ENCODE measurements at regions not wholly inside any gene's neighbourhood (a gene's known extent, or its start where the extent isn't known, plus 50 kb on each side); places are given as distances from the start of the nearest gene placed in this dataset.
"Not testable (repeated sequence)": the region's sequence is repeated elsewhere in the genome, so short reads cannot be mapped to it uniquely, and the experiment has no call there.

DNA sequence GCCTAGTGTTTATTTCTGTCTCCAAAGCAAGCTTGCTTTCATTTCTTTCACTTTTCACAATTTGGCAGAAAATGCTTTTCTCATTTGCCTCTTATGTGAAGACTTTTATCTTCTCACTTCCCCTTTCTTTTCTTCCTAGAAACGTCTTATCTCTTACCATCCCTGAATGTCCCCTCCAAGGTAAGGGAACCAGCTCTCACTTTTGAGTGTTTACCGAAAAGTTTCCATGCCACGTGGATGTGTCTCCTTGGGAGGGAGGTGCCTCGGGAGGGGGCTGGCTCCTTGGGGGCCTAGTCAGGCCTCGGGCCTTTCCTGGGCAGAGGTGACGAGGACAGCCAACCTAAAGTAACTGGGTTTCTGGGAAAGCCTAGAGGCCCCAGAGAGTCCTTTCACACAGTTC lies 127.4 kb downstream of the CD24 start:
- DNase-seq, result no peak

DNA sequence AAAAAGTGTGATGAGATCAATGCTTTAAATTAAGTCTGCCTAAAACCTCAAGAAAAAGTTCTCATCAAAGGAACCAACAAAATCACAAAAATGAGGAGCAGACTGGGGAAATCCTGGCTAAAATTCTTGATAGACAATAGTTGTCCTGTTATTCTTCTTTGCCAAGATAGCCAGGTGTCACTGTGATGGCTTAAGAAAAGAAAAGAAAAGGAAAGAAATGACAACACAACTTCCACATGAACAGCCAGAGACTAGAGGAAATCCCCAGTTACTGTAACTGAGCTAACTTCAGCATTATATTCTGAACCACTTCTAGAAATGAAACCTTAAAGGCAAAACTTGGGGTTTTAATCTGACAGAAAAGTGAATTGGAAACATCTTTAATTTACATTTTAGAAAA lies 129.6 kb downstream of the CD24 start:
- DNase-seq, result no peak

DNA sequence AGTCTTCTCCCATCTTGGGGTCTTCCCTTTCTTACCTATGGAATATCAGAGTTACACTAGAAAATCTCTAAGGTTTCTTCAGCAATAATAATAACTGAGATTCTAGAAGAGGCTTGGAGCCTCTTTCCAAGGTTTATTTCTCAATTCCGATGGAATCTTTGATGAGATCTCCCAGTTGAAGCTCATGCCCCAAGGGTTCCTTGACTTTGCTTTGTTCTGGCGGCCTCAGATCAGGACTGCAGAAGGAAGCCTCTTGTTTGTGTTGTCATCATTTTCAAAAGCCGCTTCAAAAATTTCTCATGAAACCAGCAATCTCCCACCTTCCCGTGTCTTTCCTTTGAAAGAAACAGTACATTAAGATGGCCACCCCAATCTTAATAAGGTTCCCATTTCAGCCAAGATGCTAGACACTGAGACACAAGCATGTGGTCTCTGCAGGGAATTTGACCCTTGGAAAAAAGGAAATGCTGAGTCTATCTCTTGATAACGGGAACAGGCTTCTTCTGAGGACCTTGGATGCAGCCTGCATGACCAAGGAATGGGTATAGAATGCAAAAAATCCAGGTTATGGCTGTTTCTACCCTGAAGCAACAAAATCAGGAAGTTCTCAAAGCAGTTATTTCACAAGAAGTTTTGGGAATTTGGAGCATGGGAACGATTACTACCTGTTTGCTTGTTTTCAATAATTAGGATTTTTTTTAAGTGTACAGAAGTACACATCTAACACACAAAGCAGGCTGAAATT lies 141.6 kb downstream of the CD24 start:
- DNase-seq, result no peak

DNA sequence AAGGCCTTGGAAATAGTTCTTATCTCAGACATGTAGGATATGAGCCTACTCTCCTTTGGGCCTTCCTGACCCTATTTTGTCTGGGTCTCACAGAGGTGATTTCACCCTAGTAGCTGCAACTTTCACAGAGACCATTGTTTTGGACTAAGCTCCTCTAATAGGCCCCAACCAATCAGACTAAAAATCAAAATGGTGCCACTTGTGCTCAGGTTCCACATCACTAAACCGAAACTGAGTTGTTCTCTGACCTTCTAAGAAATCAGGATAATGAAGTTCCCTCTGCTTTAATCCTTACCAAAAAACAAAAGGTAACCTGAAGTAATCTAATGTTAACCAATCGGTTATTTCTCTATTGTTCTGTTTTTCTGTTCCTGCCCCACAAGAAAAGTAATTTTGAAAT lies 143.6 kb downstream of the CD24 start:
- DNase-seq, result no peak

DNA sequence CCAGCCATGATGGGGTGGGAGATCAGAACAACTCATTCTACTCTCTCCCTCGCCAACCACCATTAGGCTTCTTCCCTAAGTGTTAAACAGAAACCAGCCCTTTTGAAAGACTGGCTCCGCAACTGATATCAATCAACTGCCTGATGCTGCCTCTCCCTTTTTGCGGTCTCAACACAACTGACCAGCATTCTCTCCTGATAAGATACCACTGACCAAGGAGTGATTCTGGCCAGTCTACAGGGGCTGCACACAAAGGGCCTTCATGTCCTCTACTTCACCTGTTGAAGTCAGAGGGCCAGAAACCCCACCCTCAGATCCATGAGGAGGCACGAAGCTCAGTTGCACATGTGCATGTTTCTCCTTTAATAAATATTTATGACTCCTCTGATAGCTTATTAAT lies 145.1 kb downstream of the CD24 start:
- DNase-seq, result no peak

DNA sequence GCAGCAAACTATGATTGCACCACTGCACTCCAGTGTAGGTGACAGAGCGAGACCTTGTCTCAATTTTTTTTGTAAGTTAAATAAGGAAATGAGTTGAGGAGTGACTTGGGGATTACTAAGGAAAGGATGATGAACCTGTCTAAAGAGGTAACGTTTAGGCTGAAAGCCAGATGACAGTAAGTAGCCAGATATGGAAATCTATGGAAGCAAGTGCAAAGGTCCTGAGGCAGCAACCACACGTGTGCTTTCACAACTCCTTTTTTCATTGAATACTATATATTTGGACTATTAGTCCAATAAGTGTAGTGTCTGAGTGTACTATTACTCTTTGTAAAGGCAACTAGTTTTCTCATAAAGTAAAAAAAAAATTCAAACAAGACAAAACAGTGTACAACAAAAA lies 147.4 kb downstream of the CD24 start:
- no peak for DNase-seq

DNA sequence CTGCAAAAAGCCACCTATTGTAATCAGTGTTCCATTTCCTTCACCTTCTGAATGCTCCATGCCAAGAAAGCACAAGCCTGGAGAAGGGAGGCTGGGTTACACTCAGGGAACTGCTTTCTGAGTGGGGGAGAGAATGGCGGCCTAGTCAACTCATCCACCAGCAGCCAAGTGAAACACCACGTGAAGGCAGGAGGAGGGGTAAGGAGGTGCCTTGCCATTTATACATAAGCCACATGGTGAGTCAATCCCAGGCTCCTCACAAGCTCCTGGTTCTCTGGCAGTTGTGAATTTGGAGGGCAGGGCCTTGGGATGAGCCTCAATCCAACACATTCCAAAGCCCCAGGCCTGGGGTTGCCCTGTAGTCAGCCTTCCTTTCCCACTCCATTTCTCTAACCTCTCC lies 149.4 kb downstream of the CD24 start:
- DNase-seq, result no peak

DNA sequence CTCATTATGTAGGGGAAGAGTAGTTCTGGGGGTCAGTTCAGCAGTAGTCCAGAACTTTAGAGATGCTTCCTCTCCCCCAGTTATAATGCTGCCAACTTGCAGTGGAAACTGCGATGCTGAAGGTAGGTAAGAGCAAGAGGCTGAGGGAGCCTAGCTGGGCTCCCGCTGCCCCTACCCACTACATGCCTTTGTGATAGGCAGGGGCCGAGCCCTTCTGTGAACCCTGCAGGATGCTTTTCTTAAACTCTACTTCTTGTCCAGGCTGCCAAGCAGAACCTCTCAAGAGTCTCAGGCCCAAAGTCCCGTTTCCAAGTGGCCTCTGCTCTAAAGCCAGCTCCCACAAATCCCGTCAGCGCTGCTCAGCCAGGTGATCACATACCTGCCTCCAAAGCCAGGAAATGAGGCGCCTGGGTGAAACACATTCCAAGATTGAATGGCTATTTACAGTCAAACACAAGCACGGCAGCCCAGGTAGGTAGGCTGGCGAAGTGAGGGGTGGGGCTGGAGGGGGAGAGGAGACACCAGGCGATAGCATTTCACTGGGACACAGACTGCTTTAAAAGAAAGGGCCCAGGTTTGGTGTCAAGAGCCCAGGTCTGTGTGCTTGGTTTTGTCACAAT lies 150.7 kb downstream of the CD24 start:
- no peak for DNase-seq

DNA sequence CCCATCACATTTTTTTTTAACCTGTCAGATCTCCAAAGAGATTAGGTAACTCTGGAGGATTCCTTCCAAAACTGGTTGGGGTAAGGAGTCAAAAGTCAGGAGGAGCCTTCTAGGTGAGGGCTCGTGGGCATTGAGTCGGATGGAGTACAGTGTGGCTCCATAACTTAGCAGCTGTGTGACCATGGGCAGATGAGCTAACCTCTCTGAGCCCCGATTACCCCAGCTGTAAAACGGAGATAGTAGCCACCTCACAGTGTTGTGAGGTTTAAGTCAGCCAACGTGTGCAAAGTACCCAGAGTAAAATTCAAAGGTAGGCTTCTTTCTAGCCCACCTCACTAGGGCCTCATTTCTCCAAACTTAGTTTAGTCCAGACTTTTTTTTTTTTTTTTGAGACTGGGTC lies 151.5 kb downstream of the CD24 start:
- DNase-seq, result no peak

DNA sequence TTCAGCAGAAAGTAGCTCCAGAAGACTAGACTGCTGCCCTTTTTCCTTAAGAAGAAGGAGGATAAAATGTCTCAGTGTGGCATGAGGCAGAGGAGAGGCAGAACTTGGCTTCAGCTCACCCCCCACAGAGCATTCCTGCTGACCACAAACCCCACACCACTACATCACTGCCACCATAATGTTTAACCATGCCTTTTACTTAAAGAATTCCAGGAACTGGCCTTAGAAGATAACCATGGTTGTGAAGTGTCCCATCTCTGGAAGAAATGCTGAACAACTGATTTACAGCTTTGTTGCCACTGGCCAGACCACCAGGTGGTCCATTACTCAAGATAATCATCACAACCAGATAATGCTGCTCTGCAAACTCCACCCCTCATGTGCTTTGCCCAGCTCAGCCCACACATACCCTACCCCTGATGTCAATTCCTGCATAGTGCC lies 154.1 kb downstream of the CD24 start:
- DNase-seq, result no peak

DNA sequence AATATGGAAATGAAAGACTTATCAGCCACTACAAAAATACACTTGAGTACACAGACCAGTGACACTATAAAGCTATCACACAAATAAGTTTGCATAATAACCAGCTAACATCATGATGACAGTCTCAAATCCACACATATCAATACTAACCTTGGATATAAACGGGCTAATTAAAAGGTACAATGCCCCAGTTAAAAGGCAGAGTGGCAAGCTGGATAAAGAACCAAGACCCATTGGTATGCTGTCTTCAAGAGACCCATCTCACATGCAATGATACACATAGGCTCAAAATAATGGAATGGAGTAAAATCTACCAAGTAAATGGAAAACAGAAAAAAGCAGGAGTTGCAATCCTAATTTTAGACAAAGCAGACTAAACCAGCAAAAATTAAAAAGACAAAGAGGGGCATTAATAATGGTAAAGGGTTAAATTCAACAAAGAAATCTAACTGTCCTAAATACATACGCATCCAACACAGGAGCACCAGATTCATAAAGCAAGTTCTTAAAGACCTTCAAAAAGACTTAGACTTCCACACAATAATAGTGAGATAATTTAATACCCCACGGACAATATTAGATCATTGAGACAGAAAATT lies 163.3 kb downstream of the CD24 start:
- DNase-seq, result no peak

DNA sequence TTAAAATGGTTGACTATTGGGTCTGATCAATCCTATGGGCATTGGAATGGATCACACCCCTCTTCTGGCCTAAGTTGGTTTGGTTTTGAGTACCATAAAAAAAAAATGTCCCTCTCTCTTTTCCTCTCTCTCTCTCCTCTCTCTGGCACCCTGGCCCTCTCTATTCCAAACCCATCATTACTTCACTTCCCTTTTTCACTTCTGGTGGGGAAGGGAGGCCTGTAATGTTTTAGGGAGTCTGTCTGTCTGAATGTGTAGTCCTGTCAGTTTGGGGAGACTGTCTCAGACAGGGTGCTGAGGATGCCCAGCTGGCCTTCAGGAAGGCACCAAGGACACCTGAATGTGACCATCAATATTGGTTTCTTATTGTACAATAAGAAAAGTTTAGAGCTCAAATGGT lies 165.8 kb downstream of the CD24 start:
- DNase-seq, result no peak

DNA sequence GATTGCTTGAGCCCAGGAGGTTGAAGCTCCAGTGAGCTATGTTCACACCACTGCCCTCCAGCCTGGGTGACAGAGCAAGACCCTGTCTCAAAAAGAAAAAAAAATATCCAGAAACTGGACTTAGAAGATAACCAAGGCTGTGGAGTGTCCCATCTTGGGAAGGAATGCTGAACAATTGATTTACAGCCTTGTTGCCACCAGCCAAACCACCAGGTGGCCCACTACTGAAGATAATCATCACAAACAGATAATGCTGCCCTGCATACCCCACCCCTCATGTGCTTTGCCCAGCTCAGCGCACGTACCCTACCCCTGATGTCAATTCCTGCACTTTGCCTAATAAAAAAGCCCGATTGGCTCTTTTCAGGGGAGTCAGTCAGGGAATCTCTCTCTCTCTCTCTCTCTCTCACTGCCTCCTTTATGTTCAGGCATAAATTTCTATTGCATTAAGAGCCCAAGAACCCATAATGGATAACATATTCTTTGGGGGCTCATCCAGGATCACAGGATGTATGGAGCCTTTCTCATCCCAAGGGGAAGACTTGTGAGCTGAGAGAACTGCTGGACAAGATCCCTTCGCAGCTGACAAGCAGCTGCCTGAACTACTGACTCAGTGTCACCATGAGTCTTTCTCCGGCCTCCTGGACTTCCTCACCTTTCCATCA lies 166.4 kb downstream of the CD24 start:
- no peak for DNase-seq

DNA sequence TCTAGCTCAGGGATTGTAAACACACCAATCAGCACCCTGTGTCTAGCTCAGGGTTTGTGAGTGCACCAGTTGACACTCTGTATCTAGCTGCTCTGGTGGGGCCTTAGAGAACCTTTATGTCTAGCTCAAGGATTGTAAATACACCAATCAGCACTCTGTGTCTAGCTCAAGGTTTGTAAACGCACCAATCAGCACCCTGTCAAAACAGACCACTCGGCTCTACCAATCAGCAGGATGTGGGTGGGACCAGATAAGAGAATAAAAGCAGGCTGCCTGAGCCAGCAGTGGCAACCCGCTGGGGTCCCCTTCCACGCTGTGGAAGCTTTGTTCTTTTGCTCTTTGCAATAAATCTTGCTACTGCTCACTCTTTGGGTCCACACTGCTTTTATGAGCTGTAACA lies 168.3 kb downstream of the CD24 start:
- not testable (repeated sequence) for DNase-seq

DNA sequence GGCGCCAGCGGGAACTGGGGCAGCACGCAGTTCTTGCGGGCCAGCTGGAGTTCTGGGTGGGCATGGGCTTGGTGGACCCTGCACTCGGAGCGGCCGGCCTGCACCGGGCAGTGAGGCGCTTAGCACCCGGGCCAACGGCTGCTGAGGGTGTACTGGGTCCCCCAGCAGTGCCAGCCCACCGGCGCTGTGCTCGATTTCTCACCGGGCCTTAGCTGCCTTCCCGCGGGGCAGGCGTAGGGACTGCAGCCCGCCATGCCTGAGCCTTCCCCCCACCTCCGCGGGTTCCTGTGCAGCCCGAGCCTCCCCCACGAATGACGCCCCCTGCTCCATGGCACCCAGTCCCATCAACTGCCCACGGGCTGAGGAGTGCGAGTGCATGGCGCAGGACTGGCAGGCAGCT lies 168.8 kb downstream of the CD24 start:
- no peak for DNase-seq

DNA sequence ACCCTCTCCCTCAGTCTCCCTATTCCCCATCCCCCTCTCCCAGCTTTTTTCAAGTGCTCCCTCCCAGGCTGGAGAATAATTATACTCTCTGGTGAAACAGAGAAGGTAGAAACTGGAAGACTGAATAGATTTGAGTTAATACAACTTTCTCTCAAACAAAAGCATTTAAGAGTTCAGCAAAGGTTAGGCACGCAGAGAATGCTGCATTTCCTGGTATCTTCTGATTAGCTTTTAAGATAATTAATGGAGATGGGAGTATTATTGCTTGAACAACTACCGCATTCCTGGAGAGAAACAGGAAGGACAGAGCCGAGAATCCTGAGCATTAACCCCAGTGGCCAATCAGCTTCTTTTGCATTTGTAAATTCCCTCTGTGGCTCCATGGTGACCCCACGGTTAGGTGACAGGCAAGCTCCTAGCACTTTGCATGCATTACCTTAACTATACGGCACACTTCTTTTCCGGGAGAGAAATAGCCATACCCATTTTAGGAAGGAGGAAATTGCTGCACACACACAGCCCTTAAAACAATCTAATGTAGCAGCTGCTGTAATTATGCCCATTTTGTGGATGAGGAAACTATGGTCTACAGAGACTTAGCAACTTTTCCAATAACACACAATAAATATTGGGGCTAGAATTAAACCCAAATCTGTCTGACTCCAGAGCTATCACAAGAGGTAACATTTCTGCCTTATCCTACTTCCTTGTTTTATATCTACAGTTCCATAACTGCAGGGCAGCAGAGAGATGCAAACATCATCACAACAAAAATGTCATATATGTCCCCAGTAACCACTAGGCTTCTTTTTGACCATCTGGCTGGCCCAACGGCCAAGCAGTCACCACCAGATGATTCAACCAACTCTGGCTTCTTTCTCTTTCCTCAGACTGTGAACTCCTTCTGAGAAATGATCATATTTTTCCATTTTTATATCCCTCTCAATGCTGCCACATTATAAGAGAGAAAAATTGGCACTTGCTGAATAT lies 169.9 kb downstream of the CD24 start:
- no peak for DNase-seq

DNA sequence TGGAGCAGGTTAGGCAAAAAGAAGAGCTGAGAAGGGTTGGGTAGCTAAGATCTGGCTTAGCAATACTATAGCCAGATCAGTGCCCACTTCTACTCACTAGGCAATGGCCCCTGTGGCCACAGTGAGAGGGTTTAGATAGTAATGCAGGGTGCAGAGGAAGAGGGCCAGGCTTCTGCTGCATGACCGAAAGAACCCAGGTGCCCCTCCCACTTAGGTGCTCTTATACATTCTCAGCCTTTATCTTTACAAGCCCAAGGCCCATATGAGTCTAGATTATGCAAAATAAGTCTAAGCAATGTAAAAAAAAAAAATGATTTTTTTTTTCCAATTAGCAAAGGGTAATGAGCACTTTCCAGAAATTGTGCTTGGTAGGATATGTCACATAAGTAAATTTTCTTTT lies 171.3 kb downstream of the CD24 start:
- no peak for DNase-seq

DNA sequence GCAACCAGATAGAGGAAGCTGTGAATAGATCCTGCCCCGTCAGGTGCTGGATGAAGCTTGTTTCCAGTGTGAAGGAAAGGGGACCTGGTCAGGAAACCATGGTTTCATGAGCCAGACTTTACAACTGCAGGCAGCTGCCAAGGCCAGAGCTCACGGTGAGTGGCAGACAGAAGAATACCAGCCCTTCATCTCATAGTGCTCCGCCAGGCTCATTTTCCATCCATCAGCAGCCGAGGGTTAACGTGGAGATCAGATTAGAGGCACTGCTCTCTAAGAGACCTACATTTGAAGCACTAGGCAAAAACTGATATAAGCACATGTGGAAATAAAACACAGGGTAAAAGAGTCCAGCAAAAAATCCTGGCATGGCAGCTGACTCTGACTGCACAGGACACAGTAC lies 172.4 kb downstream of the CD24 start:
- DNase-seq, result no peak

DNA sequence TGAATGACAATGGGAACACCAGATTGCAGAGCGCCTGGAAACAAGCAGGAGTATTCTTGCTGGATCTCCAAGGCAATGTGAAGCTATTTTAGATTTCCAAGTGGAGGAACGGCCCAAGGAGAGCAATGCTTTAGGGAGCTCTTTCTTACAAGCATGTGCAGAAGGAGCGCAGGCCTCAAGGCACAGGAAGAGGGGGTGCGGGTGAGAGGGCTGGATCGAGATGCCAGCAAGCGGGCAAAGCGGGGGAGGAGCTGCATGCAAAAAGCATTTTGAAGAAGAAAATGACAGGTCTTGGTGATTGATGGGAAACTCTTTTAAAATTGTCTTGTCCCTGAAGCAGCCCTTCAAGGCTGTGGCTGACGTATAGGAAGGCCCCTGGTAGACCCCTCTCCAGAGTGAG lies 171.9 kb downstream of the QRSL1 start:
- DNase-seq, result no peak

DNA sequence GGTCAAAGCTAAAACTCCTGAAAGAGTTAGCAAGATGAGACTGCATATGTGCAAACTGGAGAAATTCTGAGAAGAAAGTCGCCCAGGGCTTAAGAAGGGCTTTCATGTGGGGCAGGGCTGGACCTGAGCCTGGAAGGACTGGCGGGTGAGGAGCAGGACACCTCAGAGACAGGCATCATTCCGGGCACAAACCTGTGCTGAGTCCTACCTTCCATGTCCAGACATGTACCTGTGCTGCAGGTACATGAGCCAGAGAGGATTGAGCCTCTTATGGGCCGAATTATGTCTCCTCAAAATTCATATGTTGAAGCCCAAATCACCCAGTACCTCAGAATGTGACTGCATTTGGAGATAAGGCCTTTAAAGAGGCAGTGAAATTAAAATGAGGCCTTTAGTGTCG lies 171.0 kb downstream of the QRSL1 start:
- DNase-seq, result no peak

DNA sequence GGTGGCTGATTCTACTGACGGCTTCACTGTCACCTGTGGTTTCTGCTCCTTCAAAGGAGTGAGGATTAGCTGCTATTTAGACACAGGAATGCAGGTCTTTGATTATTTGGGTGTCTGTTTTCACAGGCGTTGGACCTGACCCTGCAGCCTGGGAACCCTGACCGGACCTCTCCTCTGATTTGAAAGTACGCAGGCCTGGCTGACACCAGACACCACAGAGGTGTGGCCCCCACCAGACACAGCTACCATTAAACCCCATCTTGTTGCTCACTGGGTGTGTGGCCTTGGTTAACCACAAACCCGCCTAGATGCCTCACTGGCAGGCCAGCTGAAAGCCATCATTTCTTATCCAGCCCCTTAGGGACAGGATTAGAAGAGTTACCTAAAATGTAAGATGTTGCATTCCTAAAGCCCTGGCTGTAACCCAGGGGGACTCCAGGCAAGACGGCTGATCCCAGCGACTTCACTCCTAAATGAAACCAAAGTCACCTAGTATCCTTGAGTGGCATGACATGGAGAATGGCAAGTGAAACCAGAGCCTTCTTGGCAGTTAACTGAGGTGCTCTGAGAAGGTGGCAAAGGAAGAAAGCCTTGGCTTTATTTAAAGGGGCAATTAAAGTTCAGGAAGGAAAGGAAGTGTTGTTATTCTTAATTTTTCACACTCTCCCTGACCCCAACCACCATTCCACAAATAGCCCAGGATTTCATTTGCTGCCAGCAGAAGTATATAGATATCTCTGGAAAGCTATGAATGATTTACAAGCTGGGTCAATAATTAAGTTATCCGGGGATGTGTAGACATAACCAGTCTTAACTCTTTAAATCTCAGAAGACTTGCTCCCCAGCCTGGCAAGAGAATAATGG lies 169.9 kb downstream of the QRSL1 start:
- no peak for DNase-seq

DNA sequence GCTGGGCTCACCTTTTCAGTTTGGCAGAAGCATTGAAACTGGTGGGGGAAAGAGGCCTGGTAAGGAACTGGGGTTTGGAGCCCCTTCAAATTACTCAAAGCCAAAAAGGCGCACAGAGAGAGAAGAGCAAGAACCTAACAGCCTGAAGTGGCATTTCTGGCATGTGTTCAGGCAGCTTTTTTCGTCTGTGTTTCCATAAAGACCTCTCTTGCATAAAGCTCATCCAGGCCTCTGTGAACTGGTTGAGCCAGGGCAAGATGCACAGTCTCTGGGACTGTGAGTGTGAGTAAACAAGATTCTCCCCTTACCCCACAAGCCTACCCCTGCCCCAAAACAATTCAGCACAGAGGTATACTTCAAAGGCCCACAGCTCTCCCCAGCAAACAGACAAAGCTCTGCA lies 167.8 kb downstream of the QRSL1 start:
- no peak for DNase-seq
